ENCODE measurements at regions not wholly inside any gene's neighbourhood (a gene's known extent, or its start where the extent isn't known, plus 50 kb on each side); places are given as distances from the start of the nearest gene placed in this dataset.

DNA sequence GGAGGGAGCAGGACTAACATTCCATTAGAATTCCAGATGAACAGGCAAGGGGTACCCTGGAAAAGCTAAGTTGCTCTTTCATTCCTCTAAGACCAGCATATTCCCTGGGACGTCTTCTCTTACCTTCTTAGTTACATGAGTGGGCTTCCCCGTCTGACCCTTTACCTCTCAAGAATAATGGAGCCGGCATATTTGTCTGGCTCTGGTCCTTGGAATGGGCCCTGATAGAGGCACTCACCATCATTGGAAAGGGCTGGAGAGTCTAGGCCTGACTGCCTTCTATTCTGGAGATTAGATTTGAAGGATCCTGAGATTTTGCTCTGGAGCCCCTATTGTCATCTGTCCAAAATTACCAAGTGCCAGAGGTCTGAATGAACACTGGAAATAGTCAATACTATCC is 347.5 kb downstream of the MYCN start:
- DNase-seq, result no peak

DNA sequence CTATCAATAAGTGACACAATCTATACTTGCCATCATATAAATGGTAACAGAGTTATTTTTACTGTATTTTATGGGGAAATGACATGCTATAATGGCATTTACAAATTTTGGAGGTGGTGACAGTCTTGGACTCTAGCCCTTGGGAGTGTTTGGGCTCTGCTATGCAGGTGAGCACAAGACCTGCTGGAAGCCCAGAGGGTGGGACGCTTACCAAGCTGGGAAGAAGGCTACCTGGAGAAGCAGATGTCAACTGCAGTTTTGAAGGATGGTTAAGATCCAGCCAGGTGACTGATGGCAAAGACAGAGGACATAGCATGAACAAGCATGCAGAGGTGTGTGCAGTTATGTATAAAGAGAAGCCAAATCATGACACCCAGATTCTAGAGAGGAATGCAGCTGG is 346.9 kb downstream of the MYCN start:
- DNase-seq, result no peak

- DNase-seq, result no peak
Observed at GRCh38 chr2:16285813-16286510, 345.6 kb downstream of the MYCN start.

DNA sequence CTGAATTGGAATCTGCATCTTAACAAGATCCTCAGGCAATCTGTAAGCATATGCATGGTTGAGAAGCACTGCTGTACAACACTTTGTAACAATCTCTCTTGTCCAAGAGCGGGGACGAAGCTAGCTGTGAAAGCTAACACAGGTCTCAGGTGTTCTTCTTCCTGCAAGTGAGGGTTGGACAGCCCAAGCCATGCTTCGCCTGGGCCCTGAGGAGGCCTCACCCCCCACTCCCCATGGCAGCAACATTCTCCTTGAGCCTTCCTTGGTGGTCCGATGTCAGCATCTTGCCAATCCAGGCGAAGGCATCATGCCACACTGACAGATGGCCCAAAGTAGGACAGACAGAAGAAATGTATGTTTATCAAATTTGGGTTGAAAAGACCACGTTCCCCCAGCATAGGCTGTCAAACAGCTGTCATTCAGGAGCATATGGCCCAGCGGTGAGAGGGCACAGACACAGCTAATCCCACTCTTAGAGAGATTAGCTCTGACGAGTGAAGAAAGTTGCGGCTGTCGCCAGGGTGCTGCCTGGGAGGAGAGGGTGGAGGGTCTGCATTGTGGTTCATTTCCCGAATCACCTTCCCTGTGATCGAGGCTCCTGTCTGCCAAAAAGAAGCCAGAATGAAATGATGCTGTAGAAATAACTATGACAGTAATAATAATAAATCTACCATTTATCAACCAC is 344.7 kb downstream of the MYCN start:
- no peak for DNase-seq

GRCh38 chr2:16283071-16283850 is 342.9 kb downstream of the MYCN start:
- DNase-seq, result no peak

GRCh38 chr2:16282511-16282910 is 342.2 kb downstream of the MYCN start:
- no peak for DNase-seq

DNA sequence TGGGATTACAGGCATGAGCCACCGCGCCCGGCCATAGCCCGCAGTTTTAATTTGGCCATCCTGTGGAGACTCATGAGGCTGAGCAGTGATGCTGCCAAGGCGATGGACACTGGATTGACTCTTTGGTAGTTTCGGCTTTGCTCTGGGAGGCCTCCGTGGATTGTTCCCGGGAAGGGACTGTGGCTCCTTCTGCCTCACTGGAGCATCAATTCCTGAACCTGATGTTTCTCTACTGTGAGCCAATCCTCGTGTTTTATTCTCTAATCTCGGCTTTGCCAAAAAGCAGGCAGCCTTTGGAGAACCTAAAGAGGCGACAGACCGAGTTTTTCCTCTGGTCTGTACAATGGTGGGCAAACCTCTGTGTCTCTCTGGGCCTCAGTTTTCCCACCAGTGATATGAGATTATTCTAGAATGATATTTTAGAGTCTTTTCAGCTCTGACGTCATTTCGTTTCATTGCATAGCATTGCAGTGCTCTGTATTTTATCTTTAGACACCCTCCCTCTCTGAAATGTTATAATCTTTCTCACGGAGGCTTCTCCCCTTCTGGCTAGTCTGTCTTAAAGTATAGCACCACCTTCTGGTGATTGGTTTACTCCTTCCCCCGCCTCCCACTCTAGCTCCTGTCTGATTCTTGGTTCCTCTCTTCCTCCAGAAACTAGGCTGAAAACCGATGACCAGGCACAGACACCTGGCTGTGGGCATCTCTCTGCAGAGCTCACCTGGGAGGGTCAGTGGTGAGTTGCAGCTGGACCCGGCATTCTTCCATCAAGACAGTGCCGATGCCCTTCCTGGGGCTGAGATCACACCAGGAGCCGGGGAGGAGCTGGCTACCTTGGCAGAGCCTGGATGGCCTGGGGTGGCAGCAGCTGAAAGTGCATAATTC is 341.3 kb downstream of the MYCN start:
- DNase-seq, result peak; percentile 12 to 18

GRCh38 chr2:16280081-16280480 is 339.7 kb downstream of the MYCN start:
- DNase-seq, result no peak

DNA sequence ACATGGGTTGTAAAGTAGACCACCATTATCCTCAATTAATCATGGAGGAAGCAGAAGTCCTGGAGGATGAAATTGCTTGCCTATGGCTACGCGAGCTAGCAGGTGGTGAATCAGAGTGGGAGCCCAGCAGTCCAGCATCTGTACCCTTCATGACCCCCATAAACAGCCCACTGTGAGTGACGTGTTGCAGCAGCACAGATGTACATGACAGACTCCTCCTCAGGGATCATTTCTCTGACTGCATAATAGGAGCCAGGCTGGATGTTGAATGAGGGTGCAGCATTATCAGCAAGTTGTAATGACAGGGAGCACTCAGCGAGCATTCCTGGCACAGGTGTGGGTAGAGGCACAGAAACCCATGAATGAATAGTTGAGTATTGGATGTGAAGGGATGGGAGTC is 339.3 kb downstream of the MYCN start:
- no peak for DNase-seq

DNA sequence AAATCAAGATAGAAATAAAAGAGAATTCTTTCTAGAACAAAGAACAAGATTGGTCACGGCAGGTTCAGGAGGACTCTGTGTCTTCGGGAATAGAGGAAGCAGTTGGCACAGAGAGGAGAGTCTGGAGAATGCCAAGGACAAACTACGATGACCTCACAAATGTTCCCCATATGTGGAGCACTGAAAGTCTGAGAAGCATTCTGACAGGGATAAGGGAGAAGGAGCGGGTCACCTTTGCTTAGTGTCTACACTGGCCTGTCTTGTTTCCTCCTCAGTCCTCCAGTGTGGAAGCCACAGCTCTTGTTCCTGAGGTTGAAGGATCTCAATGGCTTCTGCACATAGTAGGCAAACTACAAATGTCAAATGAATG is 338.8 kb downstream of the MYCN start:
- DNase-seq, result no peak

- DNase-seq, result no peak
Observed at GRCh38 chr2:16278421-16279200, 338.3 kb downstream of the MYCN start.

- DNase-seq, result no peak
Observed at GRCh38 chr2:16277117-16277516, 336.8 kb downstream of the MYCN start.

DNA sequence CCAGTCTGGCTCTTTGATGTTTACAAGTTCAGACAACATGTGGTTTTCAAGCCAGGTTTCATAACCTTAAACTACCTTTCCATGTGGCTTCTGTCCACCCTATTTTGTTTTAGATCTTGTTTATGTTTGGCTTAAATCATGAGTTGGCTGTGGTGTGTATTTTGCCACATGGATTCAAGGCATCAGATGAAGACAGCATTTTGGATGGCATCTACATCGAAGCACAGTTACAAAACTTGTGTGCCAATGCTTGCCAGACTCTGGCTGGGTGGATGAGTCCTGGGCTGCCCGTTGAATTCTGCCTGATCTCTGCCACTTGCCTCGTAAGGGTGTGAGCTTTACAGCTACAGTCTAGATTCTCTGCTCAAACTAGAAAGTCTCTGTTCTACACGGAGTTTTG is 335.3 kb downstream of the MYCN start:
- DNase-seq, result no peak

- no peak for DNase-seq
Observed at GRCh38 chr2:16275131-16275530, 334.8 kb downstream of the MYCN start.

DNA sequence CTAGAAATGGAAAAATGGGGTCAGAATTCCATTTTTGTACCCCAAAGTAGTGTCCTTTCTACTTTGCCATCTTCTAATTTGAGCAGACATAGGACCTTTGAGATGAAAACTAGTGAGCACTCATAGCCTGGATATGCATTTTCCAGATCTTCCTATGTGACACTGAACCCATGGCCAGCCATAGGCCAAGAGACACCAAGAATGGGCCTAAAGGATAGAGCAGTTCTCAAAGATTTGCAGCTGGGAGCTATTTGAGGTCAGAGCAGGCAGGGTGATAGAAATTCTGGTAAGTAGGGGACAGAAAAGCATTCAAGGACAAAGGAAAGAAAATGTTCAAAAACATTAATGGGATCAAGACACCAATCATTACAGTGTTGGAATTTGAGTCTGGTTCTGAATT is 332.8 kb downstream of the MYCN start:
- no peak for DNase-seq

- DNase-seq, result no peak
Observed at GRCh38 chr2:16272038-16272788, 331.9 kb downstream of the MYCN start.

GRCh38 chr2:16271231-16271896 is 331.0 kb downstream of the MYCN start:
- no peak for DNase-seq

DNA sequence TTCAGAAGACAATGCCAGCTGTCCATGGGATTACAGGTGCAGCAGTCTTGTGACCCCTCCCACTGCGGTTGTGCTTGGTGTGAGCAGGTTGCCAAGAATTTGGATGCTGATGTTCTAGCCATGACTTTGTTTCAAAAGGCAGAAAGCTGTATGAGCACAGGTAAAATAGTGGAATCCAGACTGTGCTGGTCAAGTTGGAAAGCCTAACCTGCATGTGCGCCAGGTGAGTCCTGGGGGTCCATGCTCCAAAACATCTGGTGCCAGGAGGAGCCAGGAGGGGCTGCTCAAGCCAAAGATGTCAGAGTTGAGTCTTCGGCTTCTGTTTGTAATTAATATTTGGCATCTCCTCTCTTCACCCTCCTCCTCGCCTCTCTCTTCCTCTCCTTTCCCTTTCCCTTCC is 330.1 kb downstream of the MYCN start:
- DNase-seq, result no peak

DNA sequence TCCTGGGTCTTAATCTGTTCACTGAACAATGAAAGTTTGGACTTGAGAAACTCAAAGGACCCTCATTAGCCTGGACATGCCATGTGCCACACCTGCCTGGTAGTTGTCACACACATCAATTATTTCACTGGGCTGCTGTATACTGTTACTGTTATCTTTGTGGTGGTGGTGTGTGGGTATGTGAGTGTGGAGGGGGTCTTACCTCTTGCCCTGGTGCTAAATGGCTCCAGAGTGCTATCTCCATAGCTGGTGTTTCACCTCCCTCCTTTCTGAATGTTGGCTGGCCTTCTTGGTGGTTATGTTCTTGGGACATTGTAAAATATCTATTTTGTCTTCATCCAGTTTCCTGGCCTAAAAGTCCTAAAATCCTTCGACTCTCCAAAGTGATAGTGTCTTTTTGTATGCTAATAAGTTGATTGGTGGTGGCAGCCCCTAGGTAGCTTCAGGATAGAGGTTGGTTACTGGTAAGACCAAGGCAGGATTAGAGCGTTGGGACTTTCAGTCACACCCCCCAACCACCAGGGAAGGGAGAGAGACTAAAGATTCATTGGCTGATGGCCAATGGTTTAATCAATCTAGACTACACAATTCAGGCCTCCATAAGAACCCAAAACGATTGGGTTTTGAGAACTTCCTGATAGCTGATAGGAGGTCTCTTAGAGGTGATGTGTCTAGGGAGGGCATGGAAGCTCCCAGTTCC is 328.1 kb downstream of the MYCN start:
- DNase-seq, result no peak

GRCh38 chr2:16266571-16266970 is 326.2 kb downstream of the MYCN start:
- DNase-seq, result no peak
